ENCODE measurements at regions not wholly inside any gene's neighbourhood (a gene's known extent, or its start where the extent isn't known, plus 50 kb on each side); places are given as distances from the start of the nearest gene placed in this dataset.
A peak's percentile ranks its signal among the peaks of the same experiment; 100 is the strongest.

GRCh38 chr12:67910360-67911274 is 78.6 kb upstream of the IFNG-AS1 start:
- DNase-seq (ENCODE audit: low read depth) = peak; percentile 89

GRCh38 chr12:67911275-67911600 is 78.0 kb upstream of the IFNG-AS1 start:
- no peak for DNase-seq (ENCODE audit: low read depth)

- DNase-seq (ENCODE audit: low read depth) = no peak
These were observed 77.5 kb upstream of the IFNG-AS1 start for GRCh38 chr12:67911789-67912188.

- DNase-seq (ENCODE audit: low read depth) = no peak
These were observed 73.9 kb upstream of the IFNG-AS1 start for GRCh38 chr12:67915335-67915851.

GRCh38 chr12:67916266-67916970 is 72.8 kb upstream of the IFNG-AS1 start:
- DNase-seq (ENCODE audit: low read depth) = no peak

GRCh38 chr12:67917811-67918210 is 71.4 kb upstream of the IFNG-AS1 start:
- no peak for DNase-seq (ENCODE audit: low read depth)

- DNase-seq (ENCODE audit: low read depth) = no peak
These were observed 70.8 kb upstream of the IFNG-AS1 start for GRCh38 chr12:67918441-67918840.

GRCh38 chr12:67919406-67919805 is 69.8 kb upstream of the IFNG-AS1 start:
- DNase-seq (ENCODE audit: low read depth) = no peak

GRCh38 chr12:67920413-67920812 is 68.8 kb upstream of the IFNG-AS1 start:
- DNase-seq (ENCODE audit: low read depth) = no peak

GRCh38 chr12:67921286-67921685 is 68.0 kb upstream of the IFNG-AS1 start:
- no peak for DNase-seq (ENCODE audit: low read depth)

- no peak for DNase-seq (ENCODE audit: low read depth)
These were observed 67.0 kb upstream of the IFNG-AS1 start for GRCh38 chr12:67922245-67922644.

GRCh38 chr12:67925077-67925476 is 64.2 kb upstream of the IFNG-AS1 start:
- DNase-seq (ENCODE audit: low read depth) = no peak

GRCh38 chr12:67925552-67925951 is 63.7 kb upstream of the IFNG-AS1 start:
- DNase-seq (ENCODE audit: low read depth) = no peak

- DNase-seq (ENCODE audit: low read depth) = no peak
These were observed 63.2 kb upstream of the IFNG-AS1 start for GRCh38 chr12:67926063-67926462.

- DNase-seq (ENCODE audit: low read depth) = no peak
These were observed 61.9 kb upstream of the IFNG-AS1 start for GRCh38 chr12:67927324-67927723.

- no peak for DNase-seq (ENCODE audit: low read depth)
These were observed 61.4 kb upstream of the IFNG-AS1 start for GRCh38 chr12:67927815-67928214.

- DNase-seq (ENCODE audit: low read depth) = no peak
These were observed 60.4 kb upstream of the IFNG-AS1 start for GRCh38 chr12:67928621-67929383.

- no peak for DNase-seq (ENCODE audit: low read depth)
These were observed 59.9 kb upstream of the IFNG-AS1 start for GRCh38 chr12:67929384-67929772.

- DNase-seq (ENCODE audit: low read depth) = no peak
These were observed 51.4 kb upstream of the IFNG-AS1 start for GRCh38 chr12:67937822-67938221.
